Suprapubic skin (tissue), 4 donors: ENCODE measurements at regions not wholly inside any gene's neighbourhood (a gene's known extent, or its start where the extent isn't known, plus 50 kb on each side); places are given as distances from the start of the nearest gene placed in this dataset.

ENCODE experiments used
- EP300 ChIP-seq: sonication (generic); formaldehyde crosslinking; IDR thresholded peaks from one replicate; pipeline ENCODE4 v1.6.1; 2017; ENCODE audit warnings: antibody characterized with exemption
- POLR2A ChIP-seq, 2 donors: fragments of 450-650 bp; IDR thresholded peaks; one replicate each; pipeline ENCODE4 v1.6.1; 2017; ENCODE audit warnings: antibody characterized with exemption in 2 of 2, mild to moderate bottlenecking in 2 of 2, moderate library complexity in 2 of 2
- POLR2AphosphoS5 ChIP-seq, 3 donors: sonication (generic); formaldehyde crosslinking; IDR thresholded peaks; one replicate each; pipeline ENCODE4 v1.6.1; 2017; ENCODE audit warnings: antibody characterized with exemption in 3 of 3
- TF ChIP-seq, protein P1 (sequence below), 2 donors: fragments of 200-600 bp in 1 of 2; fragments of 450-650 bp in 1 of 2; sonication (generic) in 1 of 2; IDR thresholded peaks; one replicate each; pipeline ENCODE4 v1.5.1; 2016 to 2019; ENCODE audit warnings: antibody characterized with exemption in 2 of 2, mild to moderate bottlenecking in 1 of 2, moderate library complexity in 1 of 2

DNA sequence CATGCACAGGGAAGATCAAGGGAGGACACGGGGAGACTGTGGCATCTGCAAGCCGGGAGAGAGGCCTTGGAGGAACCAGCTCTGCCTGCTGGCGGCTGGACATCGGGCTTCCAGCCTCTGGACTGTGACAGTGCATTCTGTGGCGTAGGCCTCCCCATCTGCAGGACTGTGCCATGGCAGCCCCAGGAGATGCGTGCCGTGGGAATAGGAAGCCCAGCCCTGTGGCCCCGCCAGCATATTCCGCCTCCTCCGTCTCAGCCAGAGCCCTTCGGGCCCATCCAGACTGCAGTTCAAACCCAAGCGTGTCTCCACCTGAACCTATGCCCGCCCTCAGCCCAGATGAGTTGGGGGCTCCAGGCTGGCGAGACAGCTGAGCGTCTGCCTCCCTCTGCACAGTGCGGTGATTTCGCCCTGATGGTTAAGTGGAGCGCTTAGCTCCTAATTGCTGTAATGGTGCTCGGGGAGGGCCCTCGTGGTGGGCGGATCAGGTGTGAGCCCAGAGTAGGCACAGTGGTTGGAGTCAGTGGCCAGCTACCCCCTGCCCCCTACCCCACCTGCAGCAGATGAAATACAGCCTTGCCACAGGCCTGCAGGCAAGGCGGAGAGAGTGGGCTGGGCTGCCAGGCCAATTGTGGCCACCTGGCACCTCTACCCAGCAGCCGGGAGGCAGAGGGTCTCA lies 133.9 kb downstream of the HMX1 start:
- TF ChIP-seq, protein P1, sequence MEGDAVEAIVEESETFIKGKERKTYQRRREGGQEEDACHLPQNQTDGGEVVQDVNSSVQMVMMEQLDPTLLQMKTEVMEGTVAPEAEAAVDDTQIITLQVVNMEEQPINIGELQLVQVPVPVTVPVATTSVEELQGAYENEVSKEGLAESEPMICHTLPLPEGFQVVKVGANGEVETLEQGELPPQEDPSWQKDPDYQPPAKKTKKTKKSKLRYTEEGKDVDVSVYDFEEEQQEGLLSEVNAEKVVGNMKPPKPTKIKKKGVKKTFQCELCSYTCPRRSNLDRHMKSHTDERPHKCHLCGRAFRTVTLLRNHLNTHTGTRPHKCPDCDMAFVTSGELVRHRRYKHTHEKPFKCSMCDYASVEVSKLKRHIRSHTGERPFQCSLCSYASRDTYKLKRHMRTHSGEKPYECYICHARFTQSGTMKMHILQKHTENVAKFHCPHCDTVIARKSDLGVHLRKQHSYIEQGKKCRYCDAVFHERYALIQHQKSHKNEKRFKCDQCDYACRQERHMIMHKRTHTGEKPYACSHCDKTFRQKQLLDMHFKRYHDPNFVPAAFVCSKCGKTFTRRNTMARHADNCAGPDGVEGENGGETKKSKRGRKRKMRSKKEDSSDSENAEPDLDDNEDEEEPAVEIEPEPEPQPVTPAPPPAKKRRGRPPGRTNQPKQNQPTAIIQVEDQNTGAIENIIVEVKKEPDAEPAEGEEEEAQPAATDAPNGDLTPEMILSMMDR (IDR thresholded peaks at IDR 0.05), result no peak
- TF ChIP-seq POLR2AphosphoS5 (IDR thresholded peaks at IDR 0.05), result no peak
- no peak for TF ChIP-seq POLR2A (IDR thresholded peaks at IDR 0.05)
- no peak for TF ChIP-seq EP300
